ENCODE measurements at regions not wholly inside any gene's neighbourhood (a gene's known extent, or its start where the extent isn't known, plus 50 kb on each side); places are given as distances from the start of the nearest gene placed in this dataset.
"Not testable (repeated sequence)": the region's sequence is repeated elsewhere in the genome, so short reads cannot be mapped to it uniquely, and the experiment has no call there.

- DNase-seq (ENCODE audit: low spot score): no peak
These were observed 69.7 kb downstream of the RPS6KA4 start for GRCh38 chr11:64428693-64429092.

GRCh38 chr11:64429970-64430369, 71.0 kb downstream of the RPS6KA4 start:
- no peak for DNase-seq (ENCODE audit: low spot score)

- no peak for DNase-seq (ENCODE audit: low spot score)
These were observed 71.7 kb downstream of the RPS6KA4 start for GRCh38 chr11:64430645-64431044.

- no peak for DNase-seq (ENCODE audit: low spot score)
These were observed 77.0 kb downstream of the RPS6KA4 start for GRCh38 chr11:64436000-64436399.

- no peak for DNase-seq (ENCODE audit: low spot score)
These were observed 78.5 kb downstream of the RPS6KA4 start for GRCh38 chr11:64437426-64437825.

GRCh38 chr11:64438986-64439771, 80.2 kb downstream of the RPS6KA4 start:
- no peak for DNase-seq (ENCODE audit: low spot score)

- DNase-seq (ENCODE audit: low spot score): not testable (repeated sequence)
These were observed 81.0 kb downstream of the RPS6KA4 start for GRCh38 chr11:64439772-64440491.

- no peak for DNase-seq (ENCODE audit: low spot score)
These were observed 82.2 kb downstream of the RPS6KA4 start for GRCh38 chr11:64441127-64441526.

GRCh38 chr11:64443001-64443400, 84.0 kb downstream of the RPS6KA4 start:
- DNase-seq (ENCODE audit: low spot score): no peak

- no peak for DNase-seq (ENCODE audit: low spot score)
These were observed 86.0 kb downstream of the RPS6KA4 start for GRCh38 chr11:64444838-64445441.

- no peak for DNase-seq (ENCODE audit: low spot score)
These were observed 86.7 kb downstream of the RPS6KA4 start for GRCh38 chr11:64445651-64446050.

GRCh38 chr11:64447831-64448598, 89.1 kb downstream of the RPS6KA4 start:
- no peak for DNase-seq (ENCODE audit: low spot score)

- peak; percentile 59 for DNase-seq (ENCODE audit: low spot score)
These were observed 89.8 kb downstream of the RPS6KA4 start for GRCh38 chr11:64448599-64449380.

- peak; percentile 61 for DNase-seq (ENCODE audit: low spot score)
These were observed 90.6 kb downstream of the RPS6KA4 start for GRCh38 chr11:64449381-64450167.

GRCh38 chr11:64450168-64450560, 91.2 kb downstream of the RPS6KA4 start:
- DNase-seq (ENCODE audit: low spot score): no peak

- no peak for DNase-seq (ENCODE audit: low spot score)
These were observed 92.9 kb downstream of the RPS6KA4 start for GRCh38 chr11:64451856-64452255.

GRCh38 chr11:64453466-64453865, 94.5 kb downstream of the RPS6KA4 start:
- no peak for DNase-seq (ENCODE audit: low spot score)

GRCh38 chr11:64455456-64456261, 96.7 kb downstream of the RPS6KA4 start:
- DNase-seq (ENCODE audit: low spot score): no peak

GRCh38 chr11:64456509-64457320, 97.8 kb downstream of the RPS6KA4 start:
- no peak for DNase-seq (ENCODE audit: low spot score)
